HG03175 (cell line): ENCODE measurements at regions not wholly inside any gene's neighbourhood (a gene's known extent, or its start where the extent isn't known, plus 50 kb on each side); places are given as distances from the start of the nearest gene placed in this dataset.
"Not testable (repeated sequence)": the region's sequence is repeated elsewhere in the genome, so short reads cannot be mapped to it uniquely, and the experiment has no call there.

Experiments used
- ATAC-seq: cut with Tn5 transposase; IDR thresholded peaks from one replicate; pipeline ENCODE4 v1.9.1; 2021; ENCODE audit warnings: mild to moderate bottlenecking, moderate library complexity; ENCODE audit not compliant: unreplicated experiment

- ATAC-seq = not testable (repeated sequence)
Observed at GRCh38 chr15:19964480-19964879, 577.1 kb downstream of the GOLGA6L6 start.

- no peak for ATAC-seq
Observed at GRCh38 chr15:19956124-19956796, 585.3 kb downstream of the GOLGA6L6 start.

DNA sequence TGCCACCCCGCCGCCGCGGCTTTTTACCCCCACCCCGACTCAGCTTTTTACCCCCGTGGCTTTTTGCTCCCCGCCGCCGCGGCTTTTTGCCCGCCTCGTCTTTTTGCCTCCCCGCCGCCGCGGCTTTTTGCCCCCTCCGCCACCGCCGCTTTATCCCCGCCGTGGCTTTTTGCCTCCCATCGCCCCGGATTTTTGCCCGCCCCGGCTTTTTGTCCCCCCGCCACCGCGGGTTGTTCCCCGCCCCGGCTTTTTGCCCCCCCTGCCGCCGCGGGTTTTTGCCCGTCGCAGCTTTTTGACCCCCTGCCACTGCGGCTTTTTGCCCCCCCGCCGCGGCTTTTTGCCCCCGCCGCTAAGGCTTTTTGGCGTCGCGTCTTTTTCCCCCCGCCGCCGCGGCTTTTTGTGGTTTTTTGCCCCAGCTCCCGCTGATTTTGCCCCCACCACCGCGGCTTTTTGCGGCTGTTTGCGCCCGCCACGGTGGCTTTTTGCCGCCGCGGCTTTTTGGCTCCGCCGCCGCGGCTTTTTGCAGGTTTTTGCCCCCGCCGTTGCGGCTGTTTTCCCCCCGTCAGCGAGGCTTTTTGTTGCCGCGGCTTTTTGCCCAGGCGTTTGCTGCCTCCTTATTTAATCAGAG is 597.2 kb downstream of the GOLGA6L6 start:
- no peak for ATAC-seq

- ATAC-seq = no peak
Observed at GRCh38 chr15:19943515-19943914, 598.1 kb downstream of the GOLGA6L6 start.

GRCh38 chr15:19903281-19903680 is 638.3 kb downstream of the GOLGA6L6 start:
- not testable (repeated sequence) for ATAC-seq

- not testable (repeated sequence) for ATAC-seq
Observed at GRCh38 chr15:19902388-19902787, 639.2 kb downstream of the GOLGA6L6 start.

- ATAC-seq = not testable (repeated sequence)
Observed at GRCh38 chr15:19901414-19901813, 640.2 kb downstream of the GOLGA6L6 start.

DNA sequence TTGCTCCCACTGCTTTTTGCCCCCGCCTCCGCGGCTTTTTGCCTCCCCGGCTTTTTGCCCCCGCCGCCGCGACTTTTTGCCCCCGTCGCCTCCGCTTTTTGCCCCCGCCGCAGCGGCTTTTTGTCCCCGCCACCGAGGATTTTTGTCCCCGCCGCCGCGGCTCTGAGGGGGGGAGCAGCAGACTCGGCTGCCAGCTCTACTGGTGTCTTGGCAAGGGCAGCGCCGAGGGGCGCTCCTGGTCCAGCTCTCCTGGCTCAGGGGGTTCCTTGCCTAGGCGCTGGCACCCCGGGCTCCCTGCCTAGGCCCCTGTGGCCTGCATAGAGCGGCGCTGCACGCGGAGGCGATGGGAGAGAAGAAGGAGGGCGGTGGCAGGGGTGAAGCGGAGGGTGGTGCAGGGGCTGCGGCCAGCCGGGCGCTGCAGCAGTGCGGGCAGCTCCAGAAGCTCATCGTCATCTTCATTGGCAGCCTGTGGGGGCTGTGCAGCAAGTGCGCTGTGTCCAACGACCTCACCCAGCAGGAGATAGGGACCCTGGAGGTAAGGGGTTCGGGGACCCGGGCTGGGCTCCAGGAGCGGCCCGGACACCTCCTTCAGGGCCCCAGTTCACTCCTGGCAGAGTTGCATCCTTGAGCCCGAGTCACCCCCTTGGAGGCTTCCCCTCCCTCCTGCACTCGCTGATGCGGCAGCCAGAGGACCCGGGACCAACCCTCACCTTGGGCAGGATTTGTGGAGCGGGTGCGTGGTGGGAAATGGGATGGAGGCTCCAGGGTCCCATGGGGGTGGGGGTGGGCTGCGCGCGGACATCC is 642.4 kb downstream of the GOLGA6L6 start:
- ATAC-seq = no peak

GRCh38 chr15:19888811-19889210 is 652.8 kb downstream of the GOLGA6L6 start:
- not testable (repeated sequence) for ATAC-seq

DNA sequence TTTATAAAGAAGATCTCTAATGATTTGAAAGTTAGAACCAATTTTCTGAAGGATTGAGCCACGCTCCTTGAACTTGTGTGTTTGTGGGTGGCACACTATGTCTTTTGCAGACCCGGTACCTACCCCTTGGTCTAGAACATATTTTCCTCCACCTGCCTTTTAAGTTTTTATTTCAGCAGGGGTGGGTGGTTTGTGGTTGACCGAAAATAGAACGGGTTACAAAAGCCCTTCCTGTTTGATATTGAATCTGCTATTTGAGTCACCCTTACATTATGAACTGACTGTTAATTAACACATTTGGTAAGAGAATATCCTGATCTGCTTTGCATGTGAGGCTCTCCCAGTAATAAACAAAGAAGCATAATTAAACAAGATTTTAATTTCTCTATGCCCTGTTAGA is 697.5 kb downstream of the GOLGA6L6 start:
- not testable (repeated sequence) for ATAC-seq
